IPS DF 4.7 (cell line): ENCODE measurements at regions not wholly inside any gene's neighbourhood (a gene's known extent, or its start where the extent isn't known, plus 50 kb on each side); places are given as distances from the start of the nearest gene placed in this dataset.

Source experiments
- DNase-seq: peaks from one replicate; pipeline ENCODE4 v3.0.0-alpha.2; 2013; ENCODE audit warnings: low spot score; ENCODE audit errors: extremely low read depth

- DNase-seq = no peak
Measured at GRCh38 chr20:21867811-21868210, 162.3 kb downstream of the PAX1 start.

- no peak for DNase-seq
Measured at GRCh38 chr20:21867353-21867752, 161.9 kb downstream of the PAX1 start.

DNA sequence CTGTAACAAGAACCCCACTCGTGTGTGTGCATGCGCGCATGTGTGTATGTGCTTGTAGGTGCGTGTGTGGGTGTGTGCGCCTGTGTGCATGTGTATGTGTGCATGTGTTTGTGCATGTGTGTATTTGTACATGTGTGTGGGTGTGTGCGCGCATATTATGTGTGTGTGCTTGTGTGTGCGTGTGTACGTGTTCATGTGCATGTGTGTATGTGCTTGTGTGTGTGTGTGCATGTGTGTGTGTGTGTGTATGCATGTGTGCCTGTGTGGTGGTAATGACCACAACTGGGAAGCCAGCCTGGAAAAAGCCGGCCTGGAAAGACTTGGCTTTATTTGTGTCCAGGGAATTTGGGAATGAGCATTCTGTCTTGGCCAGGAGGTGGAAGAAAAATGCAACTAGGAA lies 157.5 kb downstream of the PAX1 start:
- DNase-seq = no peak

GRCh38 chr20:21862259-21862946 lies 156.9 kb downstream of the PAX1 start:
- DNase-seq = peak; percentile 16

DNA sequence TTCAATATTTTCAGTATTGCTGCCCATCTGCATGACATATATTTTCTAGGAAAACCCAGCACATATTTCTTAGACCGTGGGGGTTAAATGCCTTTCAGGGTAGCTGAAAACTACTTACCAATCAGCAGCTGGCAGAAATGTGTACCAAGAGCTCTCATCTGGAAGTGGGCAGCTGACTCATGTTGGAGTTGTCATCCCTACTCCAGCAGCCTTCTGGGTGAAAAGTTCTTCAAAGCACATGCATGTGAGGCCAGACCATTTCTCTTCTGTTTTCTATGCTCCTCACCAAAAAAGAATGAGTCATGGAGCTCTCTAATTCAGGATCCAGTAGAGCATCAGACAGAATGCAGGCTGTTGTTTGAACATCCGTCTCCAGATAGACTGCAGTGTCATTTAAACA lies 135.5 kb downstream of the PAX1 start:
- DNase-seq = no peak

GRCh38 chr20:21839982-21840381 lies 134.5 kb downstream of the PAX1 start:
- no peak for DNase-seq

- no peak for DNase-seq
Measured at GRCh38 chr20:21836346-21836745, 130.9 kb downstream of the PAX1 start.

DNA sequence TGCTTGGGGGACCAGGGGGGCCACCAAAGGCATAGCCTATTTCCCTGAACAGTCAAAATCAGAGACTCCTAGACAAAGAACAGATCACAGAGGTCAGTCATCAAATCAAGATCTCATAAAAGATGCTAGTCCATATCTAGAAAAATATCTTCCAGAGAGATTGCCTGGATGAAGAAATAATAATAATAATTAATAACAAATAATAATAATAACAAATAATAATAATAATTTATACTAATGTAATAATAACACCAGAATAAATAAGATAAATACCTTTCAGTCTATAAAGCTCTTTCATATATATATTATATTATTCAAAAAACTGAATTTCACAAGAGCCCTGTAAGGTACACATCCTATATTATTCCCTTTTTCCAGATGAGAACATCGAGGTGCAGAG lies 129.6 kb downstream of the PAX1 start:
- DNase-seq = no peak

- DNase-seq = no peak
Measured at GRCh38 chr20:21832442-21833385, 127.2 kb downstream of the PAX1 start.

DNA sequence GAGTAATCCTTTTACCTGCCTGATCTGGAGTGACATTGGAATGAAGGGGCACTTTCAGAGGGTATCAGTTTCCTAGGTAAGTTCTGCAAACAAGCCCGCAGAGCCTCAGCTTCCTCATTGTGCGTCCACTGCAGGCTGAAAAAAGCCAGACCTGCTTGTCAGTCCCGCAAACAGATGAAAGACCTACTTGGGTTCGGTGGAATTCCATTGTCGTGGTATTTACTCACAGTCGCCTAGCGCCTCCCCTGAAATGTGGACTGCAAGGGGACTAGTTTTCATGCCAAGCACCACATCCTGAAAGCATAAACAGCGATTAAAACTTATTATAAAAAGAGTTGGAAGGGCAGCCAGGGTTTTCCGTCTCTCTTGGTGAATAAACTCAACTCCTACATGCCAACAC lies 121.5 kb downstream of the PAX1 start:
- DNase-seq = no peak

DNA sequence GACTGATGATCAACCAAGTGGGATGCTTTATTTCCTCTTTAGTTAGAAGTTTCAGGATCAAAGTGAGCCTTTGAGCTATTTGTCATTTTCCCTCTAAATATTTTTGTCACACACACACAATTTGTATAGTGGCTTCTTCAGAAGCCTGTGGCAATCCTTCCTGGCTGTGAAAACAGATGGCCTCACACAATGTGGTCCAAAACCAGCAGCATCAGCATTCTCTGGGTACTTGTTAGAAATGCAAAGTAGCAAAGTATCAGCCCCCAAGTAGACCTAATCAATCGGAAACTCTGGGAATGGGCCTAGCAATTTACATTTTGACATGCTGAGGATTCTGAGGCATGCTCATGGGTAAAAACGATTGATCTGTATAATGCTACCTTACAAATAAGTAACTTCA lies 115.9 kb downstream of the PAX1 start:
- no peak for DNase-seq

GRCh38 chr20:21820688-21821087 lies 115.2 kb downstream of the PAX1 start:
- DNase-seq = no peak

GRCh38 chr20:21820045-21820444 lies 114.6 kb downstream of the PAX1 start:
- no peak for DNase-seq

DNA sequence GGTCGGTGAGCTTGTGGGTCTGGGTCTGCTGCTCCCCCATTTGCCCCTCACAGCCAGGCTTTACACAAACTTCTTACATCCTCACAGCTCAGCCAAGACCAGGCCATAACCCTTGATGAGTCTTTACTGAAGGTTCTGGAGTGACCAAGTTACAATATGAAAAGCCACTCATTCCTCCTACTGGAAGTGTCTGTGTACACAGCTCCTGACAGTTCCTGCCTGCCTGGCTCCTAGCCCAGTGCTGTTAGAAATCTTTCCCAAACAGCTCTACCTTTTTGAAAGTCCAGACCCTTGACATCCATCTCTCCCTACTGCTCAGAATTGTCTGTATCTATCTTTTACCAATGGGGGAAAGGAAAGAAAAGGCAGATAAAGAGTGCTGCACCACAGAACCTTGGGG lies 106.9 kb downstream of the PAX1 start:
- DNase-seq = no peak

DNA sequence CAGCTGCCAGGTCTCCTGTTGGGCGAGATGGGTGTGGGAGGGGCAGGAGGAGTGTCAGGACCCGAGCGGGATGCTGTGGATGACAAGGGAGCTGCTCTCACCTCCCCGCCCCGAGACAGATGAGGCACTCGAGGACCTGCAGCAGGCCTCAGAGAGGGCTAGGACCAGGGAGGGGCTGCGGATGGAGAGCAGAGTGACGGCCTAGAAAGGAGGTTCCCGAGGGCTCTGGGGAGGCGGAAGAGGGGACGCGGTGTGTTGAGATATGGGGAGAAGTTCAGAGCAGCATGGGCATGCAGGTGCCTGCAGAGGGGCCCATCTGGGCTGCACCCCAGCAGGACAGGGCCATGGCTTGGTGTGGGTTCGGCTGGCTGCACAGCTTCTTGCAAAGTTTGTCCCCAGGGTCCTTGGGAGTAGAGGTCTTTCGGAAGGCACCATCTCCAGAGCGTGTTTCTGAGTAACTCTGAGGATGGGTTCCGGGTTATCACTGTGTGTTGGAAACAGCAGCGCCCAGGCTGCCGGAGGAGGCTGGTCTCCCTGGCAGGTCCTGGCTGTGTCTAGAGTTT lies 104.6 kb downstream of the PAX1 start:
- no peak for DNase-seq

GRCh38 chr20:21808863-21809664 lies 103.6 kb downstream of the PAX1 start:
- peak; percentile 38 for DNase-seq

- no peak for DNase-seq
Measured at GRCh38 chr20:21808139-21808538, 102.7 kb downstream of the PAX1 start.

DNA sequence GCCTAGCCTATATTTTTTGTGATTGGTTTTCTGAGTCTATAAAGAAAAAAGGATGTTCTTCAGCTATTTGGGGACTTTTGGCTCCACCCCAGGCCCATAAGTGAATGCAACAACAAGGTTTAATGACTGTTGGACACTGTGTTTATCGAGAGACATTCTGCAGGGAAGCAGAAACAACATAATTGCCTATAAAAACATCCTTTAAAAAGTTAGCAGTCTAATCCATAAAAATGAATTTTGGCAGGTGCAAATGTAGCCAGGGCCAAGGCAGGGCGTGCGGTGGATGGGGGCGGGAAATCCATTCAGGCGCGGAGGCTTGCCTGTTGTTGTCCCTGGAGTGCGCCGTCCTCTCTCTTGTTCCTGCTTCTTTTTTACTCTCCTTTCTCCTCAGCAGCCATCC lies 99.3 kb downstream of the PAX1 start:
- DNase-seq = no peak

DNA sequence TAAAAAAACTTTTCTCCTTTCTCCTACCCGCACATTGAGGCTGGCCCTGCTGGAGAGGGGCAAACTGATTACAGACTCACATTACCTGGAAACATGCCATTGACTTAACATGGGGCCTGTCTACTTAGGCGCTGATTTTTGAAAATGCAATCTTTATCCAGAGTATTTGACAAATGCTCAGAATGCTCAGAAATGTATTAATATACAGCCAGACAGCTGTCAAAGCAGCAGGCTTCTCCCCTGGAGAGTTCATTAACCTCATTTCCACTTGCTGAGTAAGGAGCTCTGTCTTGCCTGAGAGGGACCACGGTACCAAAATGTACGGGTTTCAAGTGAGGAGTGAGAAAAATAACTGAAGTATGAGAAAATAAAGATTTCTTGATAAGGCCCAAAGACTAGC lies 95.7 kb downstream of the PAX1 start:
- no peak for DNase-seq

- DNase-seq = no peak
Measured at GRCh38 chr20:21798384-21798783, 92.9 kb downstream of the PAX1 start.

DNA sequence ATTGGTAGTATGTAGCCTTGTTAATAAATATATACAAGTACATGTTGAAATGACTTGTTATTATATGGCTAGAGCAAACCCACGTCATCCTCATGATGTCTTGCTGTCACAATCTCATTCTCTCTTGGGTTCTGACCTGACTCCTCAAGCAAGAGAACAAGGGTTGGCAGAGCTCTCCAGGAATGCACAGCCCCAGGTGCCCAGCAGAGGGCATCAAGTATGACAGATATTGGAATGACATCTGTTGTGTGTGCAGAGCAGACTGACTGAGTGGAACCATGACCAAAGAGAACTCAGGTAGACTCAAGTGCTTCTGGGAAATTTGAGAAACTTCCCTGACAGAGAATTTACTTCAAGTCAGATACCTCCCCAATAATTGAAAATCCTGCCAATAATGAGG lies 90.6 kb downstream of the PAX1 start:
- no peak for DNase-seq

DNA sequence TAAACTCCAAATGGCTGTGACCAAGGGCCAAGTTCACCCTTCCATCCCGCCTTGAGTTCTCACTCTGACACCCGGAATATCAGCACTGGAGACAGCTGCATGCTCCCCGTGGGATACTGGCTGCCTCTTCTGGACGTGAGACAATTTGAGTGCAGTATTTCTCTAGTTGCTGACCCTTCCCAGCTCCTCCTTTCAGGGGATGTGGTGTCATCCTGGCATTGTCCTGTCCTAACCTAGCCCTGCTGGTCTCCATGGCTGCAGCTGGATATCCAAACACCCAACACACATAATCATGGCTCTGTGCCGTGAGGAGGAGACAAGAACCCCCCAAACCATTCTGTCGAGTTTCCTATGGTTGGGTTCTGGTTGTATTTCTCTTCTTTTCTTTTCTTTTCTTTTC lies 82.6 kb downstream of the PAX1 start:
- DNase-seq = no peak
